A172 (cell line): ENCODE measurements at regions not wholly inside any gene's neighbourhood (a gene's known extent, or its start where the extent isn't known, plus 50 kb on each side); places are given as distances from the start of the nearest gene placed in this dataset.
A peak's percentile ranks its signal among the peaks of the same experiment; 100 is the strongest.

Source experiments
- DNase-seq: peaks from one replicate; pipeline ENCODE4 v3.0.0-alpha.2; 2015; ENCODE audit warnings: low spot score

GRCh38 chr1:216984536-216984935 is 261.3 kb upstream of the ESRRG start:
- DNase-seq: no peak

GRCh38 chr1:216983823-216984222 is 260.6 kb upstream of the ESRRG start:
- DNase-seq: no peak

- DNase-seq: no peak
These were observed 238.3 kb upstream of the ESRRG start for GRCh38 chr1:216961516-216961915.

GRCh38 chr1:216960716-216961115 is 237.5 kb upstream of the ESRRG start:
- DNase-seq: no peak

- no peak for DNase-seq
These were observed 235.3 kb upstream of the ESRRG start for GRCh38 chr1:216958569-216958968.

- DNase-seq: no peak
These were observed 230.3 kb upstream of the ESRRG start for GRCh38 chr1:216953495-216953894.

- DNase-seq: no peak
These were observed 229.6 kb upstream of the ESRRG start for GRCh38 chr1:216952864-216953263.

- DNase-seq: no peak
These were observed 222.4 kb upstream of the ESRRG start for GRCh38 chr1:216945538-216946080.

- no peak for DNase-seq
These were observed 221.8 kb upstream of the ESRRG start for GRCh38 chr1:216944864-216945510.

- DNase-seq: no peak
These were observed 214.3 kb upstream of the ESRRG start for GRCh38 chr1:216937491-216937890.

GRCh38 chr1:216936779-216937178 is 213.6 kb upstream of the ESRRG start:
- DNase-seq: no peak

GRCh38 chr1:216935901-216936300 is 212.7 kb upstream of the ESRRG start:
- no peak for DNase-seq

GRCh38 chr1:216932424-216932823 is 209.2 kb upstream of the ESRRG start:
- DNase-seq: no peak

GRCh38 chr1:216929870-216930582 is 206.8 kb upstream of the ESRRG start:
- peak; percentile 88 for DNase-seq

- no peak for DNase-seq
These were observed 204.4 kb upstream of the ESRRG start for GRCh38 chr1:216927633-216928032.

- no peak for DNase-seq
These were observed 203.7 kb upstream of the ESRRG start for GRCh38 chr1:216926720-216927510.

GRCh38 chr1:216925962-216926625 is 202.9 kb upstream of the ESRRG start:
- DNase-seq: no peak

- DNase-seq: no peak
These were observed 201.5 kb upstream of the ESRRG start for GRCh38 chr1:216924732-216925131.

- peak; percentile 64 for DNase-seq
These were observed 200.4 kb upstream of the ESRRG start for GRCh38 chr1:216923601-216924000.

- DNase-seq: no peak
These were observed 199.2 kb upstream of the ESRRG start for GRCh38 chr1:216922406-216922805.

GRCh38 chr1:216921866-216922265 is 198.6 kb upstream of the ESRRG start:
- no peak for DNase-seq
